Loucy (cell line): ENCODE measurements at regions not wholly inside any gene's neighbourhood (a gene's known extent, or its start where the extent isn't known, plus 50 kb on each side); places are given as distances from the start of the nearest gene placed in this dataset.

Experiments
- H2AFZ ChIP-seq: fragments of 200-600 bp; sonication (generic); 2 replicates; pipeline ENCODE4 v1.6.0; 2016; ENCODE audit warnings: antibody characterized with exemption, mild to moderate bottlenecking, low read length, moderate library complexity
- H3F3A ChIP-seq: fragments of 200-600 bp; 2 replicates; pipeline ENCODE4 v1.6.0; 2016; ENCODE audit warnings: antibody characterized with exemption, low read depth, mild to moderate bottlenecking
- H3K27me3 ChIP-seq: fragments of 200-600 bp; sonication (generic); 2 replicates; pipeline ENCODE4 v1.6.1; 2014; ENCODE audit warnings: low read length, mild to moderate bottlenecking; ENCODE audit not compliant: insufficient read depth, poor library complexity, severe bottlenecking
- H3K36me3 ChIP-seq: fragments of 200-600 bp; sonication (generic); 2 replicates; pipeline ENCODE4 v1.6.1; 2016; ENCODE audit warnings: low read length; ENCODE audit not compliant: insufficient read depth
- H3K4me1 ChIP-seq: fragments of 200-600 bp; sonication (generic); 2 replicates; pipeline ENCODE4 v1.5.1; 2014; ENCODE audit warnings: low read length, mild to moderate bottlenecking; ENCODE audit not compliant: insufficient read depth, poor library complexity, severe bottlenecking
- H3K4me2 ChIP-seq: fragments of 200-600 bp; sonication (generic); 2 replicates; pipeline ENCODE4 v1.6.0; 2014; ENCODE audit warnings: antibody characterized with exemption, low read length, low read depth, mild to moderate bottlenecking; ENCODE audit not compliant: poor library complexity, severe bottlenecking
- H3K4me3 ChIP-seq: fragments of 200-600 bp; sonication (generic); 2 replicates; pipeline ENCODE4 v1.5.1; 2014; ENCODE audit warnings: low read length, mild to moderate bottlenecking, mixed read lengths; ENCODE audit not compliant: poor library complexity, severe bottlenecking
- H3K79me2 ChIP-seq: fragments of 200-600 bp; sonication (generic); 2 replicates; pipeline ENCODE4 v1.6.1; 2014; ENCODE audit warnings: low read length; ENCODE audit not compliant: insufficient read depth
- H3K9ac ChIP-seq: fragments of 200-600 bp; sonication (generic); 2 replicates; pipeline ENCODE4 v1.6.0; 2014; ENCODE audit warnings: mild to moderate bottlenecking, low read depth, low read length, moderate library complexity; ENCODE audit not compliant: poor library complexity, severe bottlenecking
- H3K9me2 ChIP-seq: fragments of 200-600 bp; sonication (generic); replicated peaks from 2 replicates; pipeline ENCODE4 v1.6.1; 2016; ENCODE audit warnings: low read depth, low read length, mixed read lengths
- H3K9me3 ChIP-seq: fragments of 200-600 bp; sonication (generic); 2 replicates; pipeline ENCODE4 v1.6.1; 2014; ENCODE audit warnings: mild to moderate bottlenecking, antibody characterized with exemption, low read length, low read depth; ENCODE audit not compliant: insufficient read depth
- H4K20me1 ChIP-seq: fragments of 200-600 bp; sonication (generic); 2 replicates; pipeline ENCODE4 v1.6.0; 2014; ENCODE audit warnings: antibody characterized with exemption, low read length, mild to moderate bottlenecking; ENCODE audit not compliant: insufficient read depth, poor library complexity, severe bottlenecking
- EZH2phosphoT487 ChIP-seq: fragments of 200-600 bp; IDR thresholded peaks from 2 replicates; pipeline ENCODE4 v1.6.1; 2018; ENCODE audit warnings: antibody characterized with exemption, mild to moderate bottlenecking, moderate library complexity, borderline replicate concordance
- TF ChIP-seq, protein P1 (sequence below): fragments of 200-600 bp; sonication (generic); conservative IDR thresholded peaks from 2 replicates; pipeline ENCODE4 v1.5.1; 2014; ENCODE audit warnings: mild to moderate bottlenecking, antibody characterized with exemption, low read length

DNA sequence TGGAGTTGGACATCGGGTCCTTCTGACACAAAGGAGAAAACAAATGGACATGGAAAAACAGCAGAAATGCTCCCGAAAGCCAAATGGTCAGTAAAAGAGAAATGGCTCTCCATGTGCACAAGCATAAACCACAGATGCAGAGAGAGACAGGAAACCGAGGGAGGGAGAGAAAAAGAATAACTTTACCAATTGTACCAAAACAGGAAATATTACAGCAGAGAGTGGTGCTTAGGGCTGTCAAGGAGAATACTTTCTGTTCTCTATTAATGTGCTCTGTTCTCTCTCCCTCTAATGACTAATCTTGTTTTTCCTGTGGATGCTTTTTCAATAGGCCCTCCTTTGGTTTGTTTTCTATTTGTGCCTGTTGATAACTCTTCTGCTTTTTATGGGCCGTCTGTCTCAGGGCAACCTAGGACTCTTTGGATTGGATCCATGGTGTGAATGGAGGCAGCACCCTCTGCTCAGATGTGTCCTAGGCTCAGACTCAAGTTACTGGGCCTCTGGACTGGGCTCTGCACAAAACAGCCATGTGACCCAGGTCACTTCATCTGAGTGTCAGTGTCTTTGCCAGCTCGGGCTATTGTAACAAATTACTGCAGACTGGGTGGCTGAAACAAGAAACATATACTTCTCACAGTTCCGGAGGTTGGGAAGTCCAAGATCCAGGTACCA is 663.0 kb downstream of the NPHP4 start:
- Histone ChIP-seq H3K79me2 (no peaks in the 10 kb centered on the region), H3K4me3 (no peak overlapping the region), H2AFZ (no peak overlapping the region), H3F3A (no peaks in the 10 kb centered on the region), H3K27me3 (no peaks in the 10 kb centered on the region), H3K4me1 (no peaks in the 10 kb centered on the region), H3K36me3 (no peaks in the 10 kb centered on the region), H3K9ac (no peak overlapping the region), H3K4me2 (no peak overlapping the region), H4K20me1 (no peaks in the 10 kb centered on the region), H3K9me2 (no peaks in the 10 kb centered on the region), H3K9me3 (peaks cover 11% of the 10 kb centered on the region)
- TF ChIP-seq, protein P1, sequence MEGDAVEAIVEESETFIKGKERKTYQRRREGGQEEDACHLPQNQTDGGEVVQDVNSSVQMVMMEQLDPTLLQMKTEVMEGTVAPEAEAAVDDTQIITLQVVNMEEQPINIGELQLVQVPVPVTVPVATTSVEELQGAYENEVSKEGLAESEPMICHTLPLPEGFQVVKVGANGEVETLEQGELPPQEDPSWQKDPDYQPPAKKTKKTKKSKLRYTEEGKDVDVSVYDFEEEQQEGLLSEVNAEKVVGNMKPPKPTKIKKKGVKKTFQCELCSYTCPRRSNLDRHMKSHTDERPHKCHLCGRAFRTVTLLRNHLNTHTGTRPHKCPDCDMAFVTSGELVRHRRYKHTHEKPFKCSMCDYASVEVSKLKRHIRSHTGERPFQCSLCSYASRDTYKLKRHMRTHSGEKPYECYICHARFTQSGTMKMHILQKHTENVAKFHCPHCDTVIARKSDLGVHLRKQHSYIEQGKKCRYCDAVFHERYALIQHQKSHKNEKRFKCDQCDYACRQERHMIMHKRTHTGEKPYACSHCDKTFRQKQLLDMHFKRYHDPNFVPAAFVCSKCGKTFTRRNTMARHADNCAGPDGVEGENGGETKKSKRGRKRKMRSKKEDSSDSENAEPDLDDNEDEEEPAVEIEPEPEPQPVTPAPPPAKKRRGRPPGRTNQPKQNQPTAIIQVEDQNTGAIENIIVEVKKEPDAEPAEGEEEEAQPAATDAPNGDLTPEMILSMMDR: no peak
- no peak for TF ChIP-seq EZH2phosphoT487

GRCh38 chr1:5324883-5325282 is 667.3 kb downstream of the NPHP4 start:
- Histone ChIP-seq H3K36me3 (no peaks in the 10 kb centered on the region), H3K79me2 (no peaks in the 10 kb centered on the region), H3K9me3 (peaks cover 8% of the 10 kb centered on the region), H3F3A (no peaks in the 10 kb centered on the region), H3K9ac (no peak overlapping the region), H3K4me3 (no peak overlapping the region), H3K9me2 (no peaks in the 10 kb centered on the region), H2AFZ (no peak overlapping the region), H4K20me1 (no peaks in the 10 kb centered on the region), H3K4me1 (no peaks in the 10 kb centered on the region), H3K27me3 (no peaks in the 10 kb centered on the region), H3K4me2 (no peak overlapping the region)
- TF ChIP-seq, protein P1: no peak
- no peak for TF ChIP-seq EZH2phosphoT487

DNA sequence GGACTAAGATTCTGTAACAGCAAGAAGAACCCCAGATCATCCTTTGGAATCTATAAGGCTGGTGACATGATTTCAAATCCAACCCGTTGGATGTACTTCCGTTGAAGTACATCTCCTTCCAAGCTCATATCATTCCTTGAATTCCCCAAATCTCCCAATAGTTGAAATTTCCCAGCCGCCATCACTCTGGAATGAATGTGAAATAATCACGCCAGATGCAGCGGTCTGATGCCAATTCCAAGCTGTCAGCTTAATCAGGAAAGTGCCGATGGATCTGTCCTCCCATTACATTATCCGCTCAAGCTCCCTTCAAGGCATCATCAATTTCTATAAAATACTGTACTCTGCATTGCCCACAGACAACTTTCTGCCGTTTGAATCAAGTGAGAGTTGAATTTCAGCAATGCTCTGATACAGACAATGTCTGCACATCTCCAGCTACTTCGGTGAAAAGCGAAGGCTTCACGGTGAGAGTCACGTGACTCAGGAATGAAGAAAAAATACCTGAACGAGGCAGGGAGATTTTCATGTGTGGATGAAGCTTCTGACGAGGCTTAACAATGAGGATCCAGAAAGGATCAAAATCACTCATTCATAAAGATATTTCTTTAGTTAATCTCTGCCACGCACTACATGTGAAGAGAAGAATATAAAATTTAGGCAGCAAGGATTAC is 663.9 kb downstream of the AJAP1 start:
- no peaks in the 10 kb centered on the region for H3K36me3 ChIP-seq
- H3F3A ChIP-seq: no peaks in the 10 kb centered on the region
- H3K9ac ChIP-seq: no peak overlapping the region
- H3K79me2 ChIP-seq: no peaks in the 10 kb centered on the region
- no peak overlapping the region for H2AFZ ChIP-seq
- no peaks in the 10 kb centered on the region; the same call in 1 of the 2 replicates for H3K9me3 ChIP-seq
- H3K9me2 ChIP-seq: no peaks in the 10 kb centered on the region
- TF ChIP-seq, protein P1: no peak
- TF ChIP-seq EZH2phosphoT487: no peak
- H4K20me1 ChIP-seq: no peaks in the 10 kb centered on the region
- H3K4me3 ChIP-seq: no peak overlapping the region
- H3K4me1 ChIP-seq: no peaks in the 10 kb centered on the region
- H3K27me3 ChIP-seq: no peaks in the 10 kb centered on the region
- H3K4me2 ChIP-seq: no peak overlapping the region
